Activated T-helper 1 cell treated with Interleukin-2 at 50 U/mL for 16 hours (primary cell): ENCODE measurements at regions not wholly inside any gene's neighbourhood (a gene's known extent, or its start where the extent isn't known, plus 50 kb on each side); places are given as distances from the start of the nearest gene placed in this dataset.
"Not testable (repeated sequence)": the region's sequence is repeated elsewhere in the genome, so short reads cannot be mapped to it uniquely, and the experiment has no call there.

Experiments
- DNase-seq: peaks from one replicate; pipeline ENCODE4 v3.0.0-alpha.2; 2020; ENCODE audit warnings: low read depth

DNA sequence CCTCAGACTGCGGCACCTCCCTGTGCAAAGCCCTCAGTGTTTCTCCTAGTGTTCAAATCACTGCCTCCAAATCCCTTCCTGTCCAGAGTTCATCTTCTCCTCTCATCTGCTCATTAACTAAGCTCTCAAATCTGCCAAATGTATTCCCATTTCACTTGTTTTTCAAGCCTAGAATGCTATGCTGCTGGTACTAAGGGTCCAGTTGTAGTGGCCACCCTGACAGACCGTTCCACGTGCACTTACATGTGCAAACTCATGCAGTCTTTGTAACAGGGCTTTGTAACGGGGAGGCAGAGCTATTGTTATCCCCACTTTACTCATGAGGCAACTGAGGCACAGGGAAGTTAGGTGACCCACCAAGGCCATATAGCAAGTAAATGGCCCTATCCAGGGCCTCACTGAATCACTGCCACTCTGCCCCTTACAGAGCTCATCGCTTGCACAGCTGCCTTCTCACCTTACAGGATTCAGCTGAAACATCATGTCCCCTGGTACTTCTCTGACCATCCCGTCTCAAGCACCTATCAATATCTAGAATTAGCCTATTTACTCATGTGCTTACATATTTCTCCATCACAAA, 153.0 kb upstream of the PDE1C start:
- no peak for DNase-seq

DNA sequence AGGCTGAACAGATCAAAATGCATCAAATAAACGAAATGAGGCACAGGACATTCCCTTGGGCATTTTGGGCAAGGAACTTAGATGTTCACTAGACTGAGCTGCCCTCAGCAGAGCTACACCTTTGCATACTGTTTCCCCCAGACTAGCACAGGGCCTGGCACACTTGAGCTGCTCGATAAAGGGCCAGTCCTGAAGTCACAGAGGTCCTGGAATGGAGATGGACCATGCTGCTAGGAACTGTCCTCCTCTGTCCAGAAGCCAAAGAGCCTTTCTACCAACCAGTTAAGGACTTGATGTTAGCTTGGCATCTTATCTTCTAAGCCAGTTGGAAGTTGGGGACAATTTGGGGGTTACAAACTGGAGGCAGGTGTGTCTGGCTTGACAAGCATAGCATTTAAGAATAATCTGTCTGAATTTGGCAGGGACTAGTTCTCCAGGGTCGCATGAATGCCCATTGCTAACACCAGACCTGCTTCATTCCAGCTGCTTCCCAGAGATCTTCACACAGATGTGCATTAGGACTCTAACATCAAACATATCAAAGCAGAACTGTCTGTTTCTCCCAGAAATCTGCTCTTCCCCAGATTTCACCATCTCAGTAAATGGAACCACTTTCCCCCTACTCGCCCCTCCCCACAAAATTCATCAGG, 152.2 kb upstream of the PDE1C start:
- no peak for DNase-seq

DNA sequence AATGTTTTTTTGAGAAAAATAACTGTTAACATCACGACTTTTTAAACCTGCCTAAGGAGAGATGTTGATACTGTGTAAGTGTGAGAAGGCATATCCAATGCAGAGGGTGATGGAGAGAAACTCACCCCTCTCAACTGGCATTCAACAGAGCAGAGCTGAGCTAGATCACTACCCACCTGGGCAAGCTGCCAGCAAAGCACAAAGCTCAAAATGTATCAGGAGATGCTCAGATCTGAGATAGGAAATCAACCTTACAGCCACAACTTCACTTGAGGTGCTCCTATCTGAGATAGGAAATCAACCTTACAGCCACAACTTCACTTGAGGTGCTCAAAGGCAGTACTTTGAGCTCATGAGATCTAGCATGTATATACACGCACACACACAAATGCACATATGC, 151.5 kb upstream of the PDE1C start:
- DNase-seq = no peak

DNA sequence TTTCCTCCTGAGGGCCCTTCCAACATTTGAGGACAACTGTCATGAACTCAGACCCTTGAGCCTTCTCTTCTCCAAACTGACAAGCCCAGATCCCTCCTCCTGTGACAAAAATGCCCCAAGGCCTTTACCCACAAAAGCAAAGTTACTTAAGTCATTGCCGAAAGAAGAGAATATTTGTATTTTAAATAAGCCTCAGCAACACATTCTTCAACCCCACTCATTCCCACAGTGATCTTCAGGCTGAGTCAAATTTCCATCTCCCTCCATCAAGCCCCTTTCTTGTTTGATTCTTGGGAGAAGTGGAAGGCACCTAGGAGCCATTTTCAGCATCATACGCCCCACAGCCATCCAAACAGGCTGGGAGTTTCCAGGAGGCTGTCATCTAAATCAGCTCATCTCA, 150.8 kb upstream of the PDE1C start:
- no peak for DNase-seq

DNA sequence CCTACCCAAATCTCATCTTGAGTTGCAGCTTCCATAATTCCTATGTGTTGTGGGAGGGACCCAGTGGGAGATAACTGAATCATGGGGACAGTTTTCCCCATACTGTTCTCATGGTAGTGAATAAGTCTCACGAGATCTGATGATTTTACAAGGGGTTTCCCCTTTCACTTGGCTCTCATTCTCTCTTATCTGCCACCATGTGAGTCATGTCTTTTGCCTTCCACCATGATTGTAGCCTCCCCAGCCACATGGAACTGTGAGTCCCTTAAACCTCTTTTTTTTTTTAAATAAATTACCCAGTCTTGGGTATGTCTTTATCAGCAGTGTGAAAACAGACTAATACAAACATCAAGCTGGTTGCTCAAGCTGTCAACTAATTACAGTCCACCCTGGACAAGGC, 149.6 kb upstream of the PDE1C start:
- DNase-seq = not testable (repeated sequence)

DNA sequence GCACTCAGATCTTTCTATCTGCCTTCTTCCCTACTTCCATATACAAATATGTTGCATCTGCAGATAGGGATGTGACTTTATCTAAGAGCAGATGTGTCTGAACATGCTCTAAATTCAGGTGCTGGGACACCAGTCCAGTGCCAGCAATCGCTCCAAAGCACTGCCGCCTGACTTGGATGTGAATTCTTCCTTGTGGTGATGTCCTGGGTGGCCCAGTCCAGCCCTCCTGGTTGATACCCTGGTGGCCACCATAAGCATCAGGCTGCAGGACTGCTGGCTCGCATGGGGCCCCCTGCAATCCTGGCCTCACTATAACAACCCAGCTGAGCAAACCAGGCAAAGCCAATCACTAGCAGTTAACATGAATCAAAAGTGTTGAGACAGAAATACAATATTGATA, 149.2 kb upstream of the PDE1C start:
- no peak for DNase-seq

DNA sequence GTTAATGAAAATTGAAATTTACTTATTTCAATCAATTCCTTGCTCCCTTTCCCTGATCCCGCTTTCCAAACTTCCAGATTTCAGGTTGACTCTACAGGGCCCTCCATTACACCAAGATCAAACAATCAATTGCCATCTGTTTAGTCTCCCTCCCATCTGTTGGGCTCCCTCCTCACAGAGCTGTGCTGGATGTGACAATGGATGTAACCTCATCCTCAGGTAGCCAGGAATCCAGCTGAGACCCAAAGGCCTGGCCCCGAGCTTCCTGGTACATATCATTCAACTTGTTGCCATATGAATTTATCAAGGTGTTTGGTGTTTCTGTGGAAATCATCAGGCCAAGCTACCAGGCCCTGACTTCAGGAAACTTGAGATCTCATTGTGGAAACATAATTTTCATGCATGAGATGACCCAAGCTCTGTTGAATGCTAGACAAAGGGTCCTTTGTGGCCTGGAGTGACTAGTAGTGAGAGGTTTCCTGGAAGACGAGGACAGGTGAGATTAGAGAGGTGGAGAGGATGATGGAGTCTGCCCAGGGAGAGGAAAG, 148.6 kb upstream of the PDE1C start:
- no peak for DNase-seq

DNA sequence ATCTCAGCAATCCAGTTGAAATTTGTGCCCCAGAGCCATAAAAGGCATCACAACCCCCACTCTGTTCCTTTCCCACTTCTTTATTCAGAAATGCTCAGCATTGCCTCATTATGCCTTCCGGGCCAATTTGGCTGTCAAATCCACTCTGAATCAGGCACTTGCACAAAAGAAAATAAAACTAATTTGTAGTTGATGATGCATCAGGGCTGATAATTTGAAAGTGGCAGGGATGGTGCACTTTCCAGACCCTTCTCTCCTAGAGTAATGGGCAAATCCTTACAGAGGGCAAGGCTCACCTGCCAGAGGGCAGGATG, 147.9 kb upstream of the PDE1C start:
- DNase-seq = no peak

DNA sequence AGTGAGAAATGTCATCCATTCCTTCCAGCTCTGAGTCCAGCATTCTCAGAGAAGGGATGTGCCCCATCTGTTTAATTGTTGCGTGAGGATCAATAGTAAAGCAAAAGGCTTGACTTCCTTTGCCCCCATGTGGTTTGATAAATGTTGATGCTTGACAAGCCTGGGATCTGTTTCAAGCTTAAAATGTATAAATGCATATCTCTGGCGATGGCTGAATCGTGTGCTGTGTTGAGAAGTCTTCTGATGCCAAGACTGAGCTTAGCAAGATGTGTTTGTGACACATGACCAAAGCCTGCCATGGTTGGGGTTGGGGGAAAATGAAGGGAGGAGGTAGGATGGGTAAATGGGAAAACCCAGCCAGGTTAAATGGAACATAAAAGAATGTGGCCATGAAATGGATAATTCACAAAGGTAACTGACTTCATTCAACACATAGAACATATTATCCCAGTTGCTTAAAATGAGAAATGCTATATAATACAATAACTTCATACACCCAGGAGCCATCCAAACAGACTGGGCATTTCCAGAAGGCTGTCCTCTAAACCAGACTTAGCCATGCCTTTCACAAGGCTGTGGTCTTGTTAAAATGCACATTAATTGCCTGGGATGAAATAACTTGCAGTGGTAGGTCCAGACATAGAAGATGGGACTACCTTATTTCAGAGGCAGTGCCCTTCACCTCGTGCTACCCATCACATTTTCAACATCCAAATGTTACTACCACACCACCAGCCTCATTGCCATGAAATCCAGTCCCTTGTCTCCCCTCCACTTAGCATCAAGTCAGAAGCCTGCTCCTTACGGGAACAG, 147.3 kb upstream of the PDE1C start:
- no peak for DNase-seq

DNA sequence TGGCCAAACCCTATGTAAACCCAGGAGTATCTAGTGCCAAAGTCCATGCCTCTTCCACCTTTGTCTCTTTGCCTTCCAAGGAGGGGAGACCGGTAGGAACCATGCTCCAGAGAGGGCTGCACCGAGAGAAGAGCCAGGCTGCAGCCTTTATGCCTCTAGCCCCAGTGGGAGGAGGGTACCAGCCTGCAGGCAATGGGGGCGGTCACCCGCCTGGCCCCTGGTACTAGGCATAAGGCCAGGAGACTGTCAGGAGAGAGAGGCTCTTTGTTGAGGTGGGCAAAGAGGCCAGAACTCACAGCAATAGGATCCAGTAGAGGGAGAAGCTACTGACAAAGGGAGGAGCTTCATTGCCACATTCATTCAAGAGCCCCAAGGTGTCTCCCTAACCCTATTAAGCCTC, 146.6 kb upstream of the PDE1C start:
- no peak for DNase-seq

DNA sequence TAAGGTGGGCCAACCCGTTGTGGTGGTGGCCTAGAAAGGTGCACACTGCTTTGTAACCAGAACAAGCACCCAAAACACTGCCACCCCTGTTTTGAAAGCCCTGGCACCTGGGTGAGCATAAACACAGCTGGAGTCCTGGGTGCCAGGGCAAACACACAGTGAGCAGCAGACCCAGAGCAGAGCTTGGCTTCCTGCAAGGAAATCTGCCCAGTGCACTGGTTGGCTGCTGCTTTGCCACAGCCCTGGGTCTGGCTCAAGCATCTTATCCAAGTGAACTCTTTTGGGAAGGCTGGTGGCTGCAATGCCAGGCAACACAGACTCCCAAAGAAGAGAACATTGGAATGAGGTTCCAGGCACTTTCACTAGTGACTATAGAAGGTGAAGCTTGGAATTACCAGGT, 145.5 kb upstream of the PDE1C start:
- DNase-seq = no peak

DNA sequence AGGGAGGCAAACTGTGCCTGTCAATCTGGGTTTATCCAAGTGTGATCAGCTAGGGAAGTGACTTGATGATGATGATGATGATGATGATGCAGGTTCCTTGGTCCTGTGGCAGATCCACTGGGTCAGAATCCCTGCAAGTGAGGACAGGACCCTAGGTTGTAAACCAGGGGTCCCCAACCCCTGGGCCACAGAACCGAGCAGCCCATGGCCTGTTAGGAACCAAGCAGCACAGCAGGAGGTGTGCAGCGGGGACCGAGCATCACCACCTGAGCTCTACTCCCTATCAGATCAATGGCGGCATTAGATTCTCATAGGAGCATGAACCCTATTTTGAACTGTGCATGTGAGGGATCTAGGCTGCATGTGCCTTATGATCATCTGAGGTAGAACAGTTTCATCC, 144.7 kb upstream of the PDE1C start:
- DNase-seq = no peak

DNA sequence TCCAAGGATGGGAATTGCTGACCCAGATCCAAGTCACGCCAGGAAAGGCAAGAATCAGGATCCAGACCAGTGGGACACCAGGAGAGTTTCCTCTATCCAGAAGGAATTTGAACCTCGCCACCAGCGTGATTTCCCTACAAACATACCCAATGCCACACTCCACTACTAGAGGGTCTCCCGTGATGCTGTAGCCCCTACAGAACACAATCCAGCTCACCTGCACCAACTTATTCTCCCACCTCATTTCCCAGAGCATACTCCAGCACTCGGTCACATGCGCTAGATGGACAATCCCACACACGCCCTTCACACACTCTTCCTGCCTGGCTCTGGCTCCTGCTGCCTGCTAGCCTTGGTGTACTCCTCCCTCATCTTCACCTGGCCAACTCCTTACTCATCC, 142.1 kb upstream of the PDE1C start:
- DNase-seq = no peak

DNA sequence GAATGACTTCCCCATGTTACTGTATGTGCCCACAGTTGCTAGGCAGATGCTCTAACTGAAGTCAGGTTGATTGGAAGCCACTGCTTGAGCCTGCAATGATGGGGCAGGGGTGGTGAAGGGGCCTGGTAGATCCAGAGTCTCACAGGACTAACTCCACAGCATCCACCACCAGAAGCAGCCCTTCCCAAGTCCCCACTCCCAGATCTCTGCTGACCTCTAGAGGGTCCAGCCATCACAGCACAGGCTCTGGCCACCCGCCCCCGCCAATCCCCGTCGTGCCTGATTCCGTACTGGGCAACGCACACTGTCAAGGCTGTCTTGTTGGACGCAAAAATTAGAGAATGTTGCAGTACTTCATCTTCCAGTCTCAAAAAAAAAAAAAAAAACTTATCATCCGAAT, 136.8 kb upstream of the PDE1C start:
- no peak for DNase-seq

DNA sequence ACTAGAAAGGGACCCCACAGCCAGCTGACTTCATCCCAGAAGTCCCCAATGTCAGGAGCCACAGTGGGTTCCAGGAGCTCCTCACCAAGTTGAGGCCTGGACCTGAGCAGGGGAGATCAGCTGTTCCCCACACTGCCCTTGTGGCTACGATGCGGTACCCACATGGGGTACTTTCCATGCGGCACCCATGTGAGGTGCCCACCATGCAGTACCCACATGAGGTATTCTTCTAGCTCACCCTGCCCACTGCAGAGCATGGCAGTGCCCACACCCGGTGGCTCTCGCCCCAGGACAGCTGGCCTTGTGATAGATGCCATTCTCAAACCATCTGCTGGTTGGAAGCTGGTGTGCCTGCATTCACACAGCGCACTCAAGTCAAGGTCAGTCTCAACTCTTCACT, 136.3 kb upstream of the PDE1C start:
- no peak for DNase-seq

DNA sequence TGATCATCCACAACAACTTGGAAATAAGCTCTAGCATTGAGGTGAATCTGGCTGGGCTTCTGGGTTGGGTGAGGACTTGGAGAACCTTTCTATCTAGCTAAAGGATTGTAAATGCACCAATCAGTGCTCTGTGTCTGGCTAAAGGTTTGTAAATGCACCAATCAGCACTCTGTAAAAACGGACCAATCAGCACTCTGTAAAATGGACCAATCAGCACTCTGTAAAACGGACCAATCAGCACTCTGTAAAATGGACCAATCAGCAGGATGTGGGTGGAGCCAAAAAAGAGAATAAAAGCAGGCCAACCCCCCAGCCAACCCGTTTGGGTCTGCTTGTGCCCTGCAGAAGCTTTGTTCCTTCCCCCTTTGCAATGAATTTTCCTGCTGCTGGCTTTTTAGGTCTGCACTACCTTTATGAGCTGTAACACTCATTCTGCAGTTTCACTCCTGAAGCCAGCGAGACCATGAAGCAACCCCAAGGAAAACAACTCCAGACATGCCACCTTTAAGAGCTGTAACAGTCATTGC, 135.2 kb upstream of the PDE1C start:
- DNase-seq = not testable (repeated sequence)

DNA sequence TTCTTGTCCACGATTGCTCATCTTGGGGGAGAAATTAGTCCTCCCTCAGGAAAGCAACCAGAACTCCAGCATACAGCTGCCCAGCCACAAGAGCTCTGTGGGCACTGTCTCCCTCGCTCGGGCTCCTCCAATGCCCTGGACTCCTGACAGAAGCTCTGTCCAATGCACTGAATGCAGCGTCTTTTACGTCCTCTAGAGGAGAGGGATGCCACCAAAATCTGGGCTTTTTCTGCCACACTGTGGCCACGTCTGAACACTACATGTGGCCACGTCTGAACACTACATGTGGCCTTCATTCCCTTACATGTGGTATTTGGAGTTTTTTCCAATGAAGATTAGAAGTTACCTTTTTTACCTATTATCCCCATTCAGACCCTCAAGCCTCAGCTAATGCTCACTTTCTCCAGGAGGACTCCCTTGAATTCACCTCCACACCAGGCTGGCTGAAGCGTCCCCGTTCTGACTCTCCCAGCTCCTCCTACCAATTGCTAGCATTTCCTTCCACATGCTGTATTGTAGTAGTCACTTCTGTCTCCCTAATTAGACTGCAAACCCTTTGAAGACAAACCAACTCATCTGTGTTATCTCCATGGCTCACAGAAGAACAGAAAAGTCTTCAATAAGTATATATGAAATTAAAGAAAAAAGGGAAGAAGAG, 134.3 kb upstream of the PDE1C start:
- no peak for DNase-seq

DNA sequence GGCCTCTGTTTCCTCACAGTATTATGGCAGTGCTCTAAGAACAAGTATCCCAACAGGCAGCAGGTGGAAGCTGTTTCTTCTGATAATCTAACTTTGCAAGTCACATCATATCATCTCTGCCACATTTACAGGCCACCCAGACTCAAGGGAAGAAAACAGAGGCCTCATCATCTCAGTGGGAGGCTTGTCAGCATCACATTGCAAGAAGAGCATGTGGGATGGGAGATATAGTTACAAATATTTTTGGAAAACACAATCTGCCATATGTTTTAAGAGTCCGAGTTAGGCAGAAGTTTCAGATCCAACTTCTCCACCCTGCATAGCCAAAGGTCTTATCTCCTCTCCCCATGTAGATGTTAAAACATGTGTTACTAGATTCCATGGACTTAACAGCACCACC, 130.4 kb upstream of the PDE1C start:
- no peak for DNase-seq

DNA sequence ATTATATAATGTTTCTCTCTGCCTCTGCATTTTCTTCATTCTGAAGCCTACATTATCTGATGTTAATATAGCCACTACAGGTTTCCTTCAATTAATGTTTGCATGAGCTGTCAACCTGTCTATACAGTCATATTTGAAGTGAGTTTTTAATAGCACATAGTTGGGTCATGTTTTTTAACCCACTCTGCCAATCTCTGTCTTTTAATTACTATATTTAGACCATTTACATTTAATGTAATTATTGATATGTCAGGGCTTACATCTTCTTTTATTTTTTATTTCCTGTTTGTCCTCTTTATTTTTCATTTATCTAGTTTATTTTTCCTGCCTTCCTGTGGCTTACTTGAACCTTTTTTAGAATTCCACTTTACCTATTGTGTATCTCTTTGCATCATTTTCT, 124.3 kb upstream of the PDE1C start:
- no peak for DNase-seq

DNA sequence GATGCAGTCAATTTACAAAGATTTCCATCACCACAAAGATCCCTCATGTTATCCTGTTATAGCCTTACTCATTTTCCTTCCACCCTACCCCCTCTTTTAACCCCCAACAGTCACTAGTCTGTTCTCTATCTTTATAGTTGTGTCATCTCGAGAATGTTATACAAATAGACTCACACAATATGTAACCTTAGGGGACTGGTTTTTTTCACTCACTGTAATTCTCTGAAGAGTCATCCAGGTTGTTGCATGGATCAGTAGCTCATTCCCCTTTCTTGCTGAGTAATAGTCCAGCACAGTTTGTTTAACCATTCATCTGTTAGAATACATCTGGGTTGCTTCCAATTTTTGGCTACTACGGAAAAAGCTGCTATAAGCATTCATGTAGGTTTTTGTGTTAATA, 121.1 kb upstream of the PDE1C start:
- DNase-seq = no peak

DNA sequence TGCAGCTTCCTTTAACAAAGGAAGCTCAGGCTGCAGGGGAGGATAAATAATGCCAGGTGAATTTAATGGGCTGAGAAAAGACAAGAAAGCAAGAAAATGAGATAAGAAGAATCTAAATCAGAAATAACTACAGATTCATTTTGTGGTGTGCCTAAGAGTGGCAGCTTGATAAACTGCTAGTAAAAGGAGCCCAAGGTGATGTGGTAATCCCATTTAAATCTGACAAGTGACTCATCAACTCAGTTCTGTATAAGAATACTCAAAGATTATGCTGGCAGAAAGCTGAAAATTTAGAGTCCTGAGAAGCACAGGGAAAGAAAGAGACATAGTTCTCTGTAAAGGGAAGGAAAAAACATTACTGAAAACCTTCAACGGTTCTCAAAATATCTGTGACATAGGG, 109.4 kb upstream of the PDE1C start:
- no peak for DNase-seq

DNA sequence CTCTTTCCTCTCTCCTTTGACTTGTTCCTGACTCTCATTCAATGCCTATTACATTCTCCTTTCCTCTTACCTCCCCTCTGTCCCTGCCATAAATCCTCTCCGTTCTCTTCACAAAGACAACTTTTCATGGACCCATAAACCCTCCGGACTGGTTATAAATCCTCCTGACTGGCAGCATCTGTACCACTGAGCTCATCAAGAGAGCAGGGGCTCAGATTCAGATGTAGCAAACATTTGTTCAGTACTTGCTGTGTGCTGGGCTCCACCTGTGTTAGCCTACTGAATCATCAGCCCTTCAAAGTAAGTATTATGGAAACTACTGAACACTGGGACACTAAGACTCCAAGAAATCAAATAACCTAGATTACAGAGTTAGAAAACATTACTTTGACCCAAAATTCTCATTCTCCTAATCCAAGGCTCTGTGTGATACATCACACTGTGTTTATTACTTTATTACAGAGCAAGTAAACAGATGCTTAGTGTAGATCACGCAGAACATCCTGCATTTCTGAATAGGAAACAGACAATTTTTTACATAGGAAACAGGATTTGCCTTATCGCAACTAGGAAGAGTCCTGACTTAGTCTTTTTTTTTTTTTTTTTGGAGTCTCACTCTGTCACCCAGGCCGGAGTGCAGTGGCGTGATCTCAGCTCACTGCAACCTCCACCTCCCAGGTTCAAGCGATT, 108.6 kb upstream of the PDE1C start:
- no peak for DNase-seq
